H9 (cell line): ENCODE measurements at regions not wholly inside any gene's neighbourhood (a gene's known extent, or its start where the extent isn't known, plus 50 kb on each side); places are given as distances from the start of the nearest gene placed in this dataset.

Experiments used
- DNase-seq: peaks from one replicate; pipeline ENCODE4 v3.0.0-alpha.2; 2017
- H2AFZ ChIP-seq: one replicate; pipeline ENCODE4 v1.6.1; 2013; ENCODE audit warnings: mild to moderate bottlenecking, low read length, control low read depth, moderate library complexity
- H2AK5ac ChIP-seq: 2 replicates; pipeline ENCODE4 v1.6.1; 2013; ENCODE audit warnings: low read length, control low read depth, mixed read lengths; ENCODE audit not compliant: insufficient read length
- H2BK120ac ChIP-seq: one replicate; pipeline ENCODE4 v1.6.1; 2013; ENCODE audit warnings: low read depth, mild to moderate bottlenecking, low read length, control low read depth, inconsistent platforms; ENCODE audit not compliant: poor library complexity, severe bottlenecking
- H2BK12ac ChIP-seq: 2 replicates; pipeline ENCODE4 v1.6.1; 2013; ENCODE audit warnings: low read length, control low read depth, mixed read lengths, low read depth; ENCODE audit not compliant: insufficient read length
- H2BK15ac ChIP-seq: 2 replicates; pipeline ENCODE4 v1.6.1; 2013; ENCODE audit warnings: low read depth, low read length, control low read depth
- H2BK20ac ChIP-seq: one replicate; pipeline ENCODE4 v1.6.1; 2013; ENCODE audit warnings: low read depth, mild to moderate bottlenecking, low read length, control low read depth, inconsistent platforms; ENCODE audit not compliant: poor library complexity, severe bottlenecking
- H2BK5ac ChIP-seq: 2 replicates; pipeline ENCODE4 v1.6.1; 2013; ENCODE audit warnings: low read length, control low read depth, mixed read lengths; ENCODE audit not compliant: insufficient read length
- H3K14ac ChIP-seq: 2 replicates; pipeline ENCODE4 v1.6.1; 2013; ENCODE audit warnings: low read length, control low read depth; ENCODE audit not compliant: insufficient read depth
- H3K18ac ChIP-seq: 2 replicates; pipeline ENCODE4 v1.6.1; 2013; ENCODE audit warnings: low read depth, mild to moderate bottlenecking, mixed read lengths, low read length, control low read depth; ENCODE audit not compliant: insufficient read length
- H3K23ac ChIP-seq: 2 replicates; pipeline ENCODE4 v1.6.1; 2013; ENCODE audit warnings: low read length, control low read depth, mixed read lengths, low read depth; ENCODE audit not compliant: insufficient read length
- H3K23me2 ChIP-seq: 2 replicates; pipeline ENCODE4 v1.6.1; 2013; ENCODE audit warnings: low read depth, mild to moderate bottlenecking, mixed read lengths, low read length, control low read depth; ENCODE audit not compliant: insufficient read length, poor library complexity, severe bottlenecking
- H3K27ac ChIP-seq: 2 replicates; pipeline ENCODE4 v1.5.1; 2013; ENCODE audit warnings: low read length, control low read depth, mixed read lengths, low read depth; ENCODE audit not compliant: insufficient read length
- H3K27me3 ChIP-seq: 2 replicates; pipeline ENCODE4 v1.6.1; 2013; ENCODE audit warnings: low read length, control low read depth, inconsistent platforms; ENCODE audit not compliant: insufficient read depth
- H3K4ac ChIP-seq: 2 replicates; pipeline ENCODE4 v1.6.1; 2013; ENCODE audit warnings: low read depth, mild to moderate bottlenecking, control low read depth, inconsistent platforms, low read length, moderate library complexity
- H3K4me1 ChIP-seq: 2 replicates; pipeline ENCODE4 v1.6.1; 2013; ENCODE audit warnings: low read length, control low read depth, inconsistent platforms; ENCODE audit not compliant: insufficient read depth
- H3K4me2 ChIP-seq: 2 replicates; pipeline ENCODE4 v1.6.1; 2013; ENCODE audit warnings: low read length, control low read depth, mixed read lengths; ENCODE audit not compliant: insufficient read length, insufficient read depth
- H3K56ac ChIP-seq: 2 replicates; pipeline ENCODE4 v1.6.1; 2013; ENCODE audit warnings: low read depth, mild to moderate bottlenecking, mixed read lengths, low read length, control low read depth; ENCODE audit not compliant: insufficient read length
- H3K79me1 ChIP-seq: 2 replicates; pipeline ENCODE4 v1.6.1; 2013; ENCODE audit warnings: low read depth, mild to moderate bottlenecking, moderate library complexity, low read length, control low read depth, inconsistent platforms; ENCODE audit not compliant: insufficient read depth, poor library complexity, severe bottlenecking
- H3K79me2 ChIP-seq: 2 replicates; pipeline ENCODE4 v1.6.1; 2013; ENCODE audit warnings: low read length, control low read depth, inconsistent platforms; ENCODE audit not compliant: insufficient read depth
- H3K9ac ChIP-seq: 2 replicates; pipeline ENCODE4 v1.6.1; 2013; ENCODE audit warnings: low read length, control low read depth, mixed read lengths; ENCODE audit not compliant: insufficient read length; ENCODE audit errors: extremely low read depth
- H3K9me3 ChIP-seq: one replicate; pipeline ENCODE4 v1.6.1; 2013; ENCODE audit warnings: low read depth, low read length, inconsistent platforms; ENCODE audit not compliant: control insufficient read depth
- H3T11ph ChIP-seq: one replicate; pipeline ENCODE4 v1.6.1; 2013; ENCODE audit warnings: mild to moderate bottlenecking, low read length, control low read depth, inconsistent platforms
- H4K20me1 ChIP-seq: one replicate; pipeline ENCODE4 v1.6.1; 2013; ENCODE audit not compliant: control insufficient read depth, insufficient read length, insufficient read depth
- H4K5ac ChIP-seq: 2 replicates; pipeline ENCODE4 v1.6.1; 2013; ENCODE audit warnings: low read depth, mild to moderate bottlenecking, mixed read lengths, low read length, control low read depth; ENCODE audit not compliant: insufficient read length
- H4K8ac ChIP-seq: replicated peaks from 2 replicates; pipeline ENCODE4 v1.6.1; 2013; ENCODE audit warnings: low read length, control low read depth, mixed read lengths, low read depth; ENCODE audit not compliant: insufficient read length
- H4K91ac ChIP-seq: 2 replicates; pipeline ENCODE4 v1.6.1; 2013; ENCODE audit warnings: low read depth, mild to moderate bottlenecking, moderate library complexity, mixed read lengths, low read length, control low read depth; ENCODE audit not compliant: insufficient read length
- H3K27ac Mint-ChIP-seq, 3 experiments: 2 replicates in 2 of 3; 3 replicates in 1 of 3; pipeline ENCODE4 v1.8.0; 2020 to 2021; ENCODE audit warnings: mixed read lengths in 3 of 3, mild to moderate bottlenecking in 1 of 3, moderate library complexity in 1 of 3
- H3K27me3 Mint-ChIP-seq: 2 replicates; pipeline ENCODE4 v1.8.0; 2021; ENCODE audit warnings: low read depth, mild to moderate bottlenecking, moderate library complexity, mixed read lengths
- H3K36me3 Mint-ChIP-seq, 3 experiments: 2 replicates in 2 of 3; 3 replicates in 1 of 3; pipeline ENCODE4 v1.8.0; 2020 to 2021; ENCODE audit warnings: low read depth in 3 of 3, mixed read lengths in 3 of 3; ENCODE audit not compliant: insufficient read depth in 1 of 3
- H3K4me1 Mint-ChIP-seq, 2 experiments: 2 replicates each; pipeline ENCODE4 v1.8.0; 2020; ENCODE audit warnings: mixed read lengths in 2 of 2
- H3K4me3 Mint-ChIP-seq, 2 experiments: 2 replicates in 1 of 2; 3 replicates in 1 of 2; pipeline ENCODE4 v1.8.0; 2020 to 2021; ENCODE audit warnings: mild to moderate bottlenecking in 2 of 2, mixed read lengths in 2 of 2, moderate library complexity in 1 of 2
- H3K9me3 Mint-ChIP-seq, 2 experiments: 2 replicates in 1 of 2; 3 replicates in 1 of 2; pipeline ENCODE4 v1.8.0; 2020; ENCODE audit warnings: mild to moderate bottlenecking in 2 of 2, mixed read lengths in 2 of 2, moderate library complexity in 1 of 2
- CTCF ChIP-seq: fragments of 200-600 bp; sonication (generic); conservative IDR thresholded peaks from 3 replicates; pipeline ENCODE4 v1.8.0; 2021; ENCODE audit warnings: antibody characterized with exemption, mild to moderate bottlenecking

GRCh38 chr13:61095885-61096284, 319.8 kb downstream of the PCDH20 start:
- Histone ChIP-seq H3K23ac (no peak overlapping the region), H3K56ac (no peak overlapping the region), H3K18ac (no peak overlapping the region), H2BK15ac (no peak overlapping the region), H2BK20ac (no peak overlapping the region), H2BK12ac (no peak overlapping the region), H2BK120ac (no peak overlapping the region), H3K4me1 (no peaks in the 10 kb centered on the region; the same call in 1 of the 2 replicates), H4K8ac (no peak overlapping the region), H3K14ac (no peak overlapping the region), H3K27me3 (no peaks in the 10 kb centered on the region), H3K4ac (no peak overlapping the region), H2AK5ac (no peak overlapping the region), H3T11ph (no peak overlapping the region), H3K27ac (no peak overlapping the region), H3K9me3 (no peaks in the 10 kb centered on the region), H3K23me2 (no peaks in the 10 kb centered on the region), H4K91ac (no peak overlapping the region), H2AFZ (no peak overlapping the region), H3K79me1 (no peaks in the 10 kb centered on the region), H4K20me1 (no peaks in the 10 kb centered on the region), H2BK5ac (no peak overlapping the region), H3K79me2 (no peaks in the 10 kb centered on the region), H3K4me2 (no peak overlapping the region), H4K5ac (no peak overlapping the region), H3K9ac (no peak overlapping the region)
- Mint-ChIP-seq H3K27ac (peak overlapping the region in 1 of 3 experiments; percentile 46; a peak in 1 of 7 replicates), H3K36me3 (peaks cover 0 to 6% (median 4%) of the 10 kb centered on the region in 3 experiments; a peak in 2 of 7 replicates), H3K9me3 (peaks cover 0 to 9% of the 10 kb centered on the region in 2 experiments; a peak in 4 of 5 replicates), H3K27me3 (no peaks in the 10 kb centered on the region), H3K4me3 (no peak overlapping the region), H3K4me1 (peaks cover 24 to 25% of the 10 kb centered on the region in 2 experiments)
- no peak for TF ChIP-seq CTCF
- DNase-seq: no peak
